ENCODE measurements at regions not wholly inside any gene's neighbourhood (a gene's known extent, or its start where the extent isn't known, plus 50 kb on each side); places are given as distances from the start of the nearest gene placed in this dataset.

- no peaks in the 10 kb centered on the region for H3K4me1 ChIP-seq (ENCODE audit: low read length)
- no peak overlapping the region for H3K4me2 ChIP-seq (ENCODE audit: low read depth, low read length)
- H3F3A ChIP-seq (ENCODE audit: insufficient read depth, low read length), result no peaks in the 10 kb centered on the region
- no peak for DNase-seq
- H3K9me3 ChIP-seq (replicated peaks; ENCODE audit: insufficient read depth, low read length), result no peaks in the 10 kb centered on the region
- no peaks in the 10 kb centered on the region for H3K79me2 ChIP-seq (ENCODE audit: low read length)
- no peaks in the 10 kb centered on the region for H3K27me3 ChIP-seq (replicated peaks; ENCODE audit: insufficient read depth, low read length)
- H3K9ac ChIP-seq (ENCODE audit: low read length), result no peak overlapping the region
- H3K27ac ChIP-seq (ENCODE audit: low read length), result no peak overlapping the region
- no peaks in the 10 kb centered on the region for H4K20me1 ChIP-seq (ENCODE audit: insufficient read depth, low read length)
- no peaks in the 10 kb centered on the region for H3K9me2 ChIP-seq (replicated peaks; ENCODE audit: insufficient read depth, low read length)
- no peak overlapping the region for H3K4me3 ChIP-seq (ENCODE audit: low read length)
- no peak overlapping the region for H2AFZ ChIP-seq (ENCODE audit: low read length)
- no peaks in the 10 kb centered on the region for H3K36me3 ChIP-seq (replicated peaks; ENCODE audit: insufficient read depth, low read length)
- TF ChIP-seq EZH2phosphoT487 (IDR thresholded peaks at IDR 0.05; ENCODE audit: low read length) (no peak), CTCF (IDR thresholded peaks at IDR 0.05; ENCODE audit: low read length) (no peak), EZH2 (optimal IDR thresholded peaks at IDR 0.05; ENCODE audit: low read depth, low read length) (no peak)
These were observed 72.0 kb downstream of the VCAM1 start for GRCh38 chr1:100791586-100791985.

- Histone ChIP-seq H3K79me2 (ENCODE audit: low read length) (no peaks in the 10 kb centered on the region), H3K36me3 (replicated peaks; ENCODE audit: insufficient read depth, low read length) (no peaks in the 10 kb centered on the region), H3F3A (ENCODE audit: insufficient read depth, low read length) (no peaks in the 10 kb centered on the region), H3K27me3 (replicated peaks; ENCODE audit: insufficient read depth, low read length) (no peaks in the 10 kb centered on the region), H3K9ac (ENCODE audit: low read length) (no peak overlapping the region), H3K9me2 (replicated peaks; ENCODE audit: insufficient read depth, low read length) (no peaks in the 10 kb centered on the region), H3K27ac (ENCODE audit: low read length) (no peak overlapping the region), H3K4me2 (ENCODE audit: low read depth, low read length) (no peak overlapping the region), H3K4me1 (ENCODE audit: low read length) (no peaks in the 10 kb centered on the region), H2AFZ (ENCODE audit: low read length) (no peak overlapping the region), H3K4me3 (ENCODE audit: low read length) (no peak overlapping the region), H4K20me1 (ENCODE audit: insufficient read depth, low read length) (no peaks in the 10 kb centered on the region), H3K9me3 (replicated peaks; ENCODE audit: insufficient read depth, low read length) (no peaks in the 10 kb centered on the region)
- TF ChIP-seq CTCF (IDR thresholded peaks at IDR 0.05; ENCODE audit: low read length) (no peak), EZH2phosphoT487 (IDR thresholded peaks at IDR 0.05; ENCODE audit: low read length) (no peak), EZH2 (optimal IDR thresholded peaks at IDR 0.05; ENCODE audit: low read depth, low read length) (no peak)
- DNase-seq, result no peak
These were observed 74.1 kb downstream of the VCAM1 start for GRCh38 chr1:100793659-100794058.

- DNase-seq, result no peak
- Histone ChIP-seq H3K36me3 (replicated peaks; ENCODE audit: insufficient read depth, low read length) (no peaks in the 10 kb centered on the region), H4K20me1 (ENCODE audit: insufficient read depth, low read length) (no peaks in the 10 kb centered on the region), H3K4me1 (ENCODE audit: low read length) (no peaks in the 10 kb centered on the region), H3K9me2 (replicated peaks; ENCODE audit: insufficient read depth, low read length) (no peaks in the 10 kb centered on the region), H3K4me3 (ENCODE audit: low read length) (no peak overlapping the region), H3K4me2 (ENCODE audit: low read depth, low read length) (no peak overlapping the region), H2AFZ (ENCODE audit: low read length) (no peak overlapping the region), H3K79me2 (ENCODE audit: low read length) (no peaks in the 10 kb centered on the region), H3K9me3 (replicated peaks; ENCODE audit: insufficient read depth, low read length) (no peaks in the 10 kb centered on the region), H3K27ac (ENCODE audit: low read length) (no peak overlapping the region), H3K9ac (ENCODE audit: low read length) (no peak overlapping the region), H3F3A (ENCODE audit: insufficient read depth, low read length) (no peaks in the 10 kb centered on the region), H3K27me3 (replicated peaks; ENCODE audit: insufficient read depth, low read length) (no peaks in the 10 kb centered on the region)
- TF ChIP-seq EZH2phosphoT487 (IDR thresholded peaks at IDR 0.05; ENCODE audit: low read length), result no peak
- TF ChIP-seq CTCF (IDR thresholded peaks at IDR 0.05; ENCODE audit: low read length), result no peak
- no peak for TF ChIP-seq EZH2 (optimal IDR thresholded peaks at IDR 0.05; ENCODE audit: low read depth, low read length)
These were observed 75.5 kb downstream of the VCAM1 start for GRCh38 chr1:100794748-100795645.
